ENCODE measurements at regions not wholly inside any gene's neighbourhood (a gene's known extent, or its start where the extent isn't known, plus 50 kb on each side); places are given as distances from the start of the nearest gene placed in this dataset.

DNA sequence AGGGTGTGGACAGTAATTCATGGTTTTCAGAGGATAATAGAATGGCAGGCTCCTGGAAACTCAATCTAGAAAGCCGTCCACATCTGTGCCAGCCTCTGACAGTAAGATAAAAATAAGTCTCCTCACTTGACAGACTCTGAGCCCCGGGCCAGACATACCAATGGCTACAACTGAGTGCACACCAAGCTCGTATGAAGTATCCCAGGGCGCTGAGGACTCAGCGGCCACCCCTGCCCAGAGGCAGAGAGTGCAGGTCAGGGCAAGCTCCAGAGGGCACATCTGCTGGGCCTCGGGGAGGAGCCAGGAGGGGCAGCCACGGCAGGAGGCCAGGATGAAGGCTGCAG, 262.8 kb upstream of the TCERG1L start:
- ATAC-seq = no peak
- no peaks in the 10 kb centered on the region for H3K36me3 Mint-ChIP-seq (ENCODE audit: low read depth)
- H3K4me1 Mint-ChIP-seq (ENCODE audit: low read depth) = no peaks in the 10 kb centered on the region
- intact Hi-C loops (cut with micrococcal nuclease) = no loop called here
- DNase-seq = no peak
- no peak overlapping the region for H3K4me3 Mint-ChIP-seq
- ChIA-PET POLR2A (no interaction called here), CTCF (no interaction called here)
- H3K27ac Mint-ChIP-seq = no peak overlapping the region
- no peaks in the 10 kb centered on the region for H3K27me3 Mint-ChIP-seq
- no peaks in the 10 kb centered on the region for H3K9me3 Mint-ChIP-seq
- no peak for TF ChIP-seq CTCF (IDR thresholded peaks at IDR 0.05)

- H3K27ac Mint-ChIP-seq = no peak overlapping the region
- TF ChIP-seq CTCF (IDR thresholded peaks at IDR 0.05) = no peak
- no peaks in the 10 kb centered on the region for H3K9me3 Mint-ChIP-seq
- no peaks in the 10 kb centered on the region for H3K27me3 Mint-ChIP-seq
- intact Hi-C loops (cut with micrococcal nuclease) = no loop called here
- ChIA-PET CTCF (no interaction called here), POLR2A (no interaction called here)
- H3K4me3 Mint-ChIP-seq = no peak overlapping the region
- ATAC-seq (no peak), DNase-seq (no peak)
- no peaks in the 10 kb centered on the region for H3K36me3 Mint-ChIP-seq (ENCODE audit: low read depth)
- H3K4me1 Mint-ChIP-seq (ENCODE audit: low read depth) = no peaks in the 10 kb centered on the region
Measured at GRCh38 chr10:131574707-131575430, 263.3 kb upstream of the TCERG1L start.

DNA sequence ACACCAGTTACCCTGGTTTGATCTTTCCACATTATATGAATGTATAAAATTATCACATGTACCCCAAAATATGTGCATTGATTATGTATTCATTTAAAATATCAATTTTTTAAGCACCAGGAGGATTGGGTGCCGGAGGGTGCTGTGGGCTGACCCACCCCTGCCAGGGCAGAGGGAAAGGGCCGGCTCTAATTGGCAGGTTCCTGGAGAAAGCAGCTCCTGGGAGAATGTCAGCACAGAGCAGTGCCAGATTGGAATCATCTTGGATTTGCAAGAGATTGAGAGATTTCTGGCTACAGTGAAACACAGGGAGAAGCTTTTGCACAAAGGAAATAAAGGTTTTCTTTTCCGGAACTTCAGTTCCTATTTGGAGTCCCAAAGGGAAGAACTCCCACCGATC, 264.4 kb upstream of the TCERG1L start:
- intact Hi-C loops (cut with micrococcal nuclease) = no loop called here
- H3K27me3 Mint-ChIP-seq = no peaks in the 10 kb centered on the region
- no peaks in the 10 kb centered on the region for H3K4me1 Mint-ChIP-seq (ENCODE audit: low read depth)
- no peak for TF ChIP-seq CTCF (IDR thresholded peaks at IDR 0.05)
- no peak for ATAC-seq
- no peaks in the 10 kb centered on the region for H3K9me3 Mint-ChIP-seq
- ChIA-PET POLR2A (no interaction called here), CTCF (no interaction called here)
- no peak for DNase-seq
- no peak overlapping the region for H3K27ac Mint-ChIP-seq
- no peak overlapping the region for H3K4me3 Mint-ChIP-seq
- no peaks in the 10 kb centered on the region for H3K36me3 Mint-ChIP-seq (ENCODE audit: low read depth)

DNA sequence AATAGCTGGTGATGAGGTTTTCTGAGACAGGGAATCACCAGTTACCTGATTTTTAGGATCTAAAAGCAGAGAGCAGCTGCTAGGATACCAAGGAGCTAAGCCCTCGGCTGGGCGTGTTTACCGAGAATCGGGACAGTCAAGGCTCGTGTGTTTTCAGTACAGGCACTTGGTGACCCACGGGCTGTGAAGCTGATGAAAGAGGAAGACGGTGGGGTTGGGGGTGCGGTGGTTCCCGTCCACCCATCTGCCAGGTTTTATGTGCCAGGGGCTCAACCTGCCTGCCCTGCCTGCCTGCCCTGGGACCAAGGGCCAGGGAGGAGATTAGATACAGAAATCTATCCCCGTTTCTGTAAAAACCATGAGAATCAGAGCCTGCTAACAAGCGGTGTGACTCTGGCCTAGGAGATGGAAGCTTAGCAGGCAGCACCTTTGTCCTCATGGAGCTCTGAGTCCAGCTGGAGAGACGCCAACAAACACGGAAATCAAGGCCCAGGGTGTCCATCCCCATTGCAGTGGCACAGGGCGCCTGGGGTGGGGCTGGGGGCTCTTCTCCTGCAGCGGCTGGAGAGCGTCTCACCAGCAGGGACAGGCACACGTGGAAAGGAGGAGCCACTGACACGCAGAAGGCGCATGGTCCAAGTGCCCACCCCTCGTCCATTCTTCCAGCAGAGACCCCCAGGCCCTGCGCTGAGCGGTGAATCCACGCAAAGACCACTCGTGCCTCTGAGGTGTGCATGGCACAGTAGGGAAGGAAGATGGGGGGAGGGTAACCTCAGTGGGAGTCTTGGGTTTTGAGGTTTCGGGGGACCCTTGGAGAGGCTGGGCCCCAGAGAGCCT, 265.0 kb upstream of the TCERG1L start:
- no peak overlapping the region for H3K4me3 Mint-ChIP-seq
- H3K27ac Mint-ChIP-seq = no peak overlapping the region
- TF ChIP-seq CTCF (IDR thresholded peaks at IDR 0.05) = no peak
- POLR2A ChIA-PET = no interaction called here
- no peaks in the 10 kb centered on the region for H3K36me3 Mint-ChIP-seq (ENCODE audit: low read depth)
- ATAC-seq (no peak), DNase-seq (no peak)
- no peaks in the 10 kb centered on the region for H3K9me3 Mint-ChIP-seq
- CTCF ChIA-PET = no interaction called here
- intact Hi-C loops (cut with micrococcal nuclease) = no loop called here
- H3K4me1 Mint-ChIP-seq (ENCODE audit: low read depth) = no peaks in the 10 kb centered on the region
- no peaks in the 10 kb centered on the region for H3K27me3 Mint-ChIP-seq

DNA sequence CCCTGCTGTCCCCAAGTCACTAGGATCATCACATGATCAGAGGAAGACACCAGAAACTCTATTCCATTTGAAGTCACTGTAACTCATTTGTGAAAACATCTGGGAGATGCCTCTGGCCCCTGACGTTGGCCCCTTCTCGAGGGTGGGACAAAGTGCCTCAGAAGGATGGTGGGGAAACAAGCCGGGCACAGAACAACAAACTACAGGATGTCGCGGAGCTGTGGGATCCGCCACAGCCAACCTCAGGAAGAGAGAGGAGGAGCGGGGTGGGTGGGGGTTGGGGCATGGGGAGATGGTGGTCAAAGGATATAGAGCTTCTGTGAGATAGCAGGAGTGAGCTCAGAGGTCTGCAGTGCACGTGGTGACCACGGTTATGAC, 265.6 kb upstream of the TCERG1L start:
- Mint-ChIP-seq H3K36me3 (ENCODE audit: low read depth) (no peaks in the 10 kb centered on the region), H3K4me3 (no peak overlapping the region), H3K9me3 (no peaks in the 10 kb centered on the region), H3K27ac (no peak overlapping the region), H3K27me3 (no peaks in the 10 kb centered on the region), H3K4me1 (ENCODE audit: low read depth) (no peaks in the 10 kb centered on the region)
- CTCF ChIA-PET = no interaction called here
- no peak for ATAC-seq
- POLR2A ChIA-PET = no interaction called here
- no peak for TF ChIP-seq CTCF (IDR thresholded peaks at IDR 0.05)
- intact Hi-C loops (cut with micrococcal nuclease) = no loop called here
- no peak for DNase-seq
